GM20000 (cell line): ENCODE measurements at regions not wholly inside any gene's neighbourhood (a gene's known extent, or its start where the extent isn't known, plus 50 kb on each side); places are given as distances from the start of the nearest gene placed in this dataset.
"Not testable (repeated sequence)": the region's sequence is repeated elsewhere in the genome, so short reads cannot be mapped to it uniquely, and the experiment has no call there.

Experiments
- DNase-seq: peaks from one replicate; pipeline ENCODE4 v3.0.0; 2012; ENCODE audit warnings: low spot score
- TF ChIP-seq, protein P1 (sequence below): IDR thresholded peaks from 2 replicates; pipeline ENCODE4 v1.5.1; 2012; ENCODE audit warnings: mild to moderate bottlenecking, control low read depth; ENCODE audit errors: extremely low read depth, missing control alignments

DNA sequence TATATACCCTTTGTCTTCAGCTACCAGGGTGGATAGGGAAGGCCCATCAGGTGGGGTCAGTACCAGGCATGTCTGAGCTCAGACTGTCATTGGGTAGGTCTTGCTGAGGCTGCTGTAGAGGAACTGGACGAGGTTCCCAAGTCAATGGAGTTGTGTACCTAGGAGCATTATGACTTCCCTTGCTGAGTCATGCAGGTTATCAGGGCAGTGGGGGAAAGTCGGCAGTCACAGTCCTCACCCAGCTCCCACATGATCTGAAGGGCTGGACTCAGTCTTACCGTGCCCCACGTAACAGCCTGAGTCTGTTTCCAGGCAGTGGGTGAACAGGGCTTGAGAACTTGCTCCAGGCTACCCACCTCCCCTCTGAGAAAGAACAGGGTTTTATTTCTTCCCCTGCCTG is 260.8 kb upstream of the COBL start:
- TF ChIP-seq, protein P1, sequence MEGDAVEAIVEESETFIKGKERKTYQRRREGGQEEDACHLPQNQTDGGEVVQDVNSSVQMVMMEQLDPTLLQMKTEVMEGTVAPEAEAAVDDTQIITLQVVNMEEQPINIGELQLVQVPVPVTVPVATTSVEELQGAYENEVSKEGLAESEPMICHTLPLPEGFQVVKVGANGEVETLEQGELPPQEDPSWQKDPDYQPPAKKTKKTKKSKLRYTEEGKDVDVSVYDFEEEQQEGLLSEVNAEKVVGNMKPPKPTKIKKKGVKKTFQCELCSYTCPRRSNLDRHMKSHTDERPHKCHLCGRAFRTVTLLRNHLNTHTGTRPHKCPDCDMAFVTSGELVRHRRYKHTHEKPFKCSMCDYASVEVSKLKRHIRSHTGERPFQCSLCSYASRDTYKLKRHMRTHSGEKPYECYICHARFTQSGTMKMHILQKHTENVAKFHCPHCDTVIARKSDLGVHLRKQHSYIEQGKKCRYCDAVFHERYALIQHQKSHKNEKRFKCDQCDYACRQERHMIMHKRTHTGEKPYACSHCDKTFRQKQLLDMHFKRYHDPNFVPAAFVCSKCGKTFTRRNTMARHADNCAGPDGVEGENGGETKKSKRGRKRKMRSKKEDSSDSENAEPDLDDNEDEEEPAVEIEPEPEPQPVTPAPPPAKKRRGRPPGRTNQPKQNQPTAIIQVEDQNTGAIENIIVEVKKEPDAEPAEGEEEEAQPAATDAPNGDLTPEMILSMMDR: no peak
- no peak for DNase-seq

GRCh38 chr7:51569581-51569980 is 253.0 kb upstream of the COBL start:
- TF ChIP-seq, protein P1: no peak
- no peak for DNase-seq

- TF ChIP-seq, protein P1: no peak
- DNase-seq: no peak
Measured at GRCh38 chr7:51569176-51569575, 252.6 kb upstream of the COBL start.

DNA sequence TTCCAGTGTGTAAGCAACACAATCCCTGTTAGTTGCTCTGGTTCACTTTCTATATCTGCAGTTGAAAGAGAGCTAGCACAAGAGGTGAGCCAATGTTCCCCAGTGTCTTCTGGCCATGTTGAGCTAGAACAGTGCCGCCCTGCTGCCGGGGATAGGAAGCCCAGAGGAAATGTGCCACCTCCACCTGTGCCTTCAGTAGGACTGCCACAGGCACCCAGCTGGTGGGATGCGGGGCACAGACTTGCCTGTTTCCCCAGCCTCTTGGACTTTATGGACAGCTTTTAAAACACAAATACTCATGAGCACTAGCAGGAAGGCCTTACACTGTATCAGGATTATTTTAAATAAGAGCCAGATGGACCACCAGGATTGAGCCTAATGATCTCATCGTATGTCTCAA is 234.5 kb upstream of the COBL start:
- TF ChIP-seq, protein P1: no peak
- no peak for DNase-seq

- TF ChIP-seq, protein P1: no peak
- DNase-seq: no peak
Measured at GRCh38 chr7:51545131-51545530, 228.5 kb upstream of the COBL start.

- DNase-seq: no peak
- TF ChIP-seq, protein P1: no peak
Measured at GRCh38 chr7:51543801-51544553, 227.4 kb upstream of the COBL start.

DNA sequence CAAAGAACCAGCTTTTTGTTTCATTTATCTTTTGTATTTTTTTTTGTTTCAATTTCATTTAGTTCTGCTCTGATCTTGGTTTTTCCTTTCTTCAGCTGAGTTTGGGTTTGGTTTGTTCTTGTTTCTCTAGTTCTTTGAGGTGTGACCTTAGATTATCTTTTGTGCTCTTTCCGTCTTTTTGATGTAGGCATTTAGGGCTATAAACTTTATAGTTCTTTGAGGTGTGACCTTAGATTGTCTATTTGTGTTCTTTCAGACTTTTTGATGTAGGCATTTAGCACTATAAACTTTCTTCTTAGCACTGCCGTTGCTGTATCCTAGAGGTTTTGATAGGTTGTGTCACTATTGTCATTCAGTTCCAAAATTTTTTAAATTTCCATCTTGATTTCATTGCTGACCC is 224.3 kb upstream of the COBL start:
- DNase-seq: not testable (repeated sequence)

GRCh38 chr7:51539840-51540239 is 223.2 kb upstream of the COBL start:
- DNase-seq: no peak
- TF ChIP-seq, protein P1: no peak
